SK-N-SH treated with all-trans-retinoic acid at 6 μM for 48 hours (cell line): ENCODE measurements at regions not wholly inside any gene's neighbourhood (a gene's known extent, or its start where the extent isn't known, plus 50 kb on each side); places are given as distances from the start of the nearest gene placed in this dataset.
A peak's percentile ranks its signal among the peaks of the same experiment; 100 is the strongest.

Experiments used
- ATAC-seq: fragments of 200-7000 bp; cut with Tn5 transposase; 3 replicates; pipeline ENCODE4 v1.9.1; 2020; ENCODE audit warnings: mild to moderate bottlenecking, moderate library complexity
- BACH2 ChIP-seq: fragments of 250-450 bp; sonication (Bioruptor Pico); IDR thresholded peaks from 2 replicates; pipeline ENCODE4 v1.9.0; 2021; ENCODE audit warnings: mild to moderate bottlenecking, borderline replicate concordance
- CSDC2 ChIP-seq: fragments of 250-450 bp; sonication (Bioruptor Pico); IDR thresholded peaks from 2 replicates; pipeline ENCODE4 v1.5.0; 2020; ENCODE audit warnings: mild to moderate bottlenecking, moderate library complexity
- ESRRG ChIP-seq: fragments of 250-450 bp; sonication (Bioruptor Pico); IDR thresholded peaks from 2 replicates; pipeline ENCODE4 v1.6.1; 2021; ENCODE audit warnings: mild to moderate bottlenecking
- GLIS3 ChIP-seq: fragments of 250-450 bp; sonication (Bioruptor Pico); IDR thresholded peaks from 2 replicates; pipeline ENCODE4 v1.5.0; 2020; ENCODE audit warnings: mild to moderate bottlenecking, moderate library complexity
- ISL1 ChIP-seq: fragments of 250-450 bp; sonication (Bioruptor Pico); IDR thresholded peaks from 2 replicates; pipeline ENCODE4 v2.1.2; 2022; ENCODE audit warnings: mild to moderate bottlenecking, moderate library complexity
- OSR1 ChIP-seq: fragments of 250-450 bp; sonication (Bioruptor Pico); IDR thresholded peaks from 2 replicates; pipeline ENCODE4 v1.8.0; 2022; ENCODE audit warnings: moderate library complexity, mild to moderate bottlenecking, inconsistent platforms
- PPARA ChIP-seq: fragments of 250-450 bp; sonication (Bioruptor Pico); IDR thresholded peaks from 2 replicates; pipeline ENCODE4 v1.5.0; 2020; ENCODE audit warnings: mild to moderate bottlenecking, borderline replicate concordance
- RARB ChIP-seq: fragments of 250-450 bp; sonication (Bioruptor Pico); IDR thresholded peaks from 2 replicates; pipeline ENCODE4 v1.8.0; 2021; ENCODE audit warnings: mild to moderate bottlenecking, moderate library complexity
- TCF4 ChIP-seq: fragments of 250-450 bp; sonication (Bioruptor Pico); IDR thresholded peaks from 2 replicates; pipeline ENCODE4 v1.8.0; 2021; ENCODE audit warnings: mild to moderate bottlenecking, moderate library complexity, borderline replicate concordance
- TOX ChIP-seq: fragments of 250-450 bp; sonication (Bioruptor Pico); IDR thresholded peaks from 2 replicates; pipeline ENCODE4 v1.8.0; 2021; ENCODE audit warnings: mild to moderate bottlenecking, moderate library complexity, borderline replicate concordance
- ZC3H10 ChIP-seq: fragments of 250-450 bp; sonication (Bioruptor Pico); IDR thresholded peaks from 2 replicates; pipeline ENCODE4 v1.5.1; 2021; ENCODE audit warnings: mild to moderate bottlenecking, moderate library complexity
- ZFP3 ChIP-seq: fragments of 250-450 bp; sonication (Bioruptor Pico); IDR thresholded peaks from 2 replicates; pipeline ENCODE4 v1.5.0; 2020; ENCODE audit warnings: mild to moderate bottlenecking, moderate library complexity
- ZFP30 ChIP-seq: fragments of 450-650 bp; formaldehyde crosslinking; IDR thresholded peaks from 2 replicates; pipeline ENCODE4 v1.5.0; 2022; ENCODE audit warnings: mild to moderate bottlenecking, moderate library complexity
- ZNF565 ChIP-seq: fragments of 450-650 bp; formaldehyde crosslinking; conservative IDR thresholded peaks from 2 replicates; pipeline ENCODE4 v1.5.0; 2020; ENCODE audit warnings: low read depth, mild to moderate bottlenecking, moderate library complexity
- ZNF70 ChIP-seq: fragments of 450-650 bp; formaldehyde crosslinking; IDR thresholded peaks from 2 replicates; pipeline ENCODE4 v1.5.0; 2020; ENCODE audit warnings: mild to moderate bottlenecking, moderate library complexity
- ZNF8 ChIP-seq: fragments of 450-650 bp; formaldehyde crosslinking; IDR thresholded peaks from 2 replicates; pipeline ENCODE4 v1.5.0; 2020; ENCODE audit warnings: mild to moderate bottlenecking, moderate library complexity
- TF ChIP-seq, protein P1 (sequence below): fragments of 250-450 bp; sonication (Bioruptor Pico); IDR thresholded peaks from 2 replicates; pipeline ENCODE4 v1.5.1; 2020; ENCODE audit warnings: low read depth, mild to moderate bottlenecking, moderate library complexity
- TF ChIP-seq, protein P2 (sequence below): fragments of 250-450 bp; sonication (Bioruptor Pico); IDR thresholded peaks from 2 replicates; pipeline ENCODE4 v1.5.0; 2020; ENCODE audit warnings: mild to moderate bottlenecking, moderate library complexity
- TF ChIP-seq, protein P3 (sequence below): fragments of 250-450 bp; sonication (Bioruptor Pico); IDR thresholded peaks from 2 replicates; pipeline ENCODE4 v1.8.0; 2020; ENCODE audit warnings: mild to moderate bottlenecking, moderate library complexity, borderline replicate concordance
- TF ChIP-seq, protein P4 (sequence below): fragments of 250-450 bp; sonication (Bioruptor Pico); IDR thresholded peaks from 2 replicates; pipeline ENCODE4 v1.8.0; 2021; ENCODE audit warnings: low read depth, mild to moderate bottlenecking, moderate library complexity, borderline replicate concordance

GRCh38 chr2:217650229-217650628 is 352.6 kb downstream of the TNS1 start:
- TF ChIP-seq OSR1 (CRISPR knock-in tag) (no peak), PPARA (CRISPR knock-in tag) (no peak), ZFP30 (CRISPR knock-in tag) (no peak), ZNF8 (CRISPR knock-in tag) (no peak), TCF4 (CRISPR knock-in tag) (no peak), BACH2 (CRISPR knock-in tag) (no peak), ESRRG (CRISPR knock-in tag) (no peak), GLIS3 (CRISPR knock-in tag) (no peak), TOX (CRISPR knock-in tag) (no peak), CSDC2 (no peak), ZC3H10 (CRISPR knock-in tag) (no peak), ZNF565 (CRISPR knock-in tag) (no peak), ZNF70 (CRISPR knock-in tag) (no peak)
- TF ChIP-seq, protein P1, sequence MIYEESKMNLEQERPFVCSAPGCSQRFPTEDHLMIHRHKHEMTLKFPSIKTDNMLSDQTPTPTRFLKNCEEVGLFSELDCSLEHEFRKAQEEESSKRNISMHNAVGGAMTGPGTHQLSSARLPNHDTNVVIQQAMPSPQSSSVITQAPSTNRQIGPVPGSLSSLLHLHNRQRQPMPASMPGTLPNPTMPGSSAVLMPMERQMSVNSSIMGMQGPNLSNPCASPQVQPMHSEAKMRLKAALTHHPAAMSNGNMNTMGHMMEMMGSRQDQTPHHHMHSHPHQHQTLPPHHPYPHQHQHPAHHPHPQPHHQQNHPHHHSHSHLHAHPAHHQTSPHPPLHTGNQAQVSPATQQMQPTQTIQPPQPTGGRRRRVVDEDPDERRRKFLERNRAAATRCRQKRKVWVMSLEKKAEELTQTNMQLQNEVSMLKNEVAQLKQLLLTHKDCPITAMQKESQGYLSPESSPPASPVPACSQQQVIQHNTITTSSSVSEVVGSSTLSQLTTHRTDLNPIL (CRISPR knock-in tag) = no peak
- peak; percentile 35; the same call in 2 of the 3 replicates for ATAC-seq

- no peak for ATAC-seq
- TF ChIP-seq ZNF565 (CRISPR knock-in tag) = no peak
- TF ChIP-seq ZNF70 (CRISPR knock-in tag) = no peak
- TF ChIP-seq OSR1 (CRISPR knock-in tag) = no peak
- no peak for TF ChIP-seq TOX (CRISPR knock-in tag)
- TF ChIP-seq, protein P2, sequence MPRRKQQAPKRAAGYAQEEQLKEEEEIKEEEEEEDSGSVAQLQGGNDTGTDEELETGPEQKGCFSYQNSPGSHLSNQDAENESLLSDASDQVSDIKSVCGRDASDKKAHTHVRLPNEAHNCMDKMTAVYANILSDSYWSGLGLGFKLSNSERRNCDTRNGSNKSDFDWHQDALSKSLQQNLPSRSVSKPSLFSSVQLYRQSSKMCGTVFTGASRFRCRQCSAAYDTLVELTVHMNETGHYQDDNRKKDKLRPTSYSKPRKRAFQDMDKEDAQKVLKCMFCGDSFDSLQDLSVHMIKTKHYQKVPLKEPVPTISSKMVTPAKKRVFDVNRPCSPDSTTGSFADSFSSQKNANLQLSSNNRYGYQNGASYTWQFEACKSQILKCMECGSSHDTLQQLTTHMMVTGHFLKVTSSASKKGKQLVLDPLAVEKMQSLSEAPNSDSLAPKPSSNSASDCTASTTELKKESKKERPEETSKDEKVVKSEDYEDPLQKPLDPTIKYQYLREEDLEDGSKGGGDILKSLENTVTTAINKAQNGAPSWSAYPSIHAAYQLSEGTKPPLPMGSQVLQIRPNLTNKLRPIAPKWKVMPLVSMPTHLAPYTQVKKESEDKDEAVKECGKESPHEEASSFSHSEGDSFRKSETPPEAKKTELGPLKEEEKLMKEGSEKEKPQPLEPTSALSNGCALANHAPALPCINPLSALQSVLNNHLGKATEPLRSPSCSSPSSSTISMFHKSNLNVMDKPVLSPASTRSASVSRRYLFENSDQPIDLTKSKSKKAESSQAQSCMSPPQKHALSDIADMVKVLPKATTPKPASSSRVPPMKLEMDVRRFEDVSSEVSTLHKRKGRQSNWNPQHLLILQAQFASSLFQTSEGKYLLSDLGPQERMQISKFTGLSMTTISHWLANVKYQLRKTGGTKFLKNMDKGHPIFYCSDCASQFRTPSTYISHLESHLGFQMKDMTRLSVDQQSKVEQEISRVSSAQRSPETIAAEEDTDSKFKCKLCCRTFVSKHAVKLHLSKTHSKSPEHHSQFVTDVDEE (CRISPR knock-in tag) = no peak
- TF ChIP-seq GLIS3 (CRISPR knock-in tag) = no peak
- TF ChIP-seq, all 23 proteins: peak for 0
Measured at GRCh38 chr2:217647925-217648324, 354.9 kb downstream of the TNS1 start.

- no peak for TF ChIP-seq ZNF8 (CRISPR knock-in tag)
- TF ChIP-seq ZFP3 (CRISPR knock-in tag) = no peak
- TF ChIP-seq, protein P1 (CRISPR knock-in tag) = no peak
- no peak for TF ChIP-seq TOX (CRISPR knock-in tag)
- no peak for TF ChIP-seq RARB (CRISPR knock-in tag)
- TF ChIP-seq, protein P3, sequence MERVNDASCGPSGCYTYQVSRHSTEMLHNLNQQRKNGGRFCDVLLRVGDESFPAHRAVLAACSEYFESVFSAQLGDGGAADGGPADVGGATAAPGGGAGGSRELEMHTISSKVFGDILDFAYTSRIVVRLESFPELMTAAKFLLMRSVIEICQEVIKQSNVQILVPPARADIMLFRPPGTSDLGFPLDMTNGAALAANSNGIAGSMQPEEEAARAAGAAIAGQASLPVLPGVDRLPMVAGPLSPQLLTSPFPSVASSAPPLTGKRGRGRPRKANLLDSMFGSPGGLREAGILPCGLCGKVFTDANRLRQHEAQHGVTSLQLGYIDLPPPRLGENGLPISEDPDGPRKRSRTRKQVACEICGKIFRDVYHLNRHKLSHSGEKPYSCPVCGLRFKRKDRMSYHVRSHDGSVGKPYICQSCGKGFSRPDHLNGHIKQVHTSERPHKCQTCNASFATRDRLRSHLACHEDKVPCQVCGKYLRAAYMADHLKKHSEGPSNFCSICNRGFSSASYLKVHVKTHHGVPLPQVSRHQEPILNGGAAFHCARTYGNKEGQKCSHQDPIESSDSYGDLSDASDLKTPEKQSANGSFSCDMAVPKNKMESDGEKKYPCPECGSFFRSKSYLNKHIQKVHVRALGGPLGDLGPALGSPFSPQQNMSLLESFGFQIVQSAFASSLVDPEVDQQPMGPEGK (CRISPR knock-in tag) = no peak
- no peak for TF ChIP-seq ESRRG (CRISPR knock-in tag)
- TF ChIP-seq TCF4 (CRISPR knock-in tag) = no peak
- TF ChIP-seq, protein P2 (CRISPR knock-in tag) = no peak
- no peak for TF ChIP-seq PPARA (CRISPR knock-in tag)
- TF ChIP-seq GLIS3 (CRISPR knock-in tag) = no peak
- no peak for TF ChIP-seq OSR1 (CRISPR knock-in tag)
- TF ChIP-seq, protein P4, sequence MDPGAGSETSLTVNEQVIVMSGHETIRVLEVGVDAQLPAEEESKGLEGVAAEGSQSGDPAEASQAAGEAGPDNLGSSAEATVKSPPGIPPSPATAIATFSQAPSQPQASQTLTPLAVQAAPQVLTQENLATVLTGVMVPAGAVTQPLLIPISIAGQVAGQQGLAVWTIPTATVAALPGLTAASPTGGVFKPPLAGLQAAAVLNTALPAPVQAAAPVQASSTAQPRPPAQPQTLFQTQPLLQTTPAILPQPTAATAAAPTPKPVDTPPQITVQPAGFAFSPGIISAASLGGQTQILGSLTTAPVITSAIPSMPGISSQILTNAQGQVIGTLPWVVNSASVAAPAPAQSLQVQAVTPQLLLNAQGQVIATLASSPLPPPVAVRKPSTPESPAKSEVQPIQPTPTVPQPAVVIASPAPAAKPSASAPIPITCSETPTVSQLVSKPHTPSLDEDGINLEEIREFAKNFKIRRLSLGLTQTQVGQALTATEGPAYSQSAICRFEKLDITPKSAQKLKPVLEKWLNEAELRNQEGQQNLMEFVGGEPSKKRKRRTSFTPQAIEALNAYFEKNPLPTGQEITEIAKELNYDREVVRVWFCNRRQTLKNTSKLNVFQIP (CRISPR knock-in tag) = no peak
- TF ChIP-seq ZC3H10 (CRISPR knock-in tag) = no peak
- TF ChIP-seq BACH2 (CRISPR knock-in tag) = no peak
- no peak for TF ChIP-seq ISL1 (CRISPR knock-in tag)
- ATAC-seq = no peak
Measured at GRCh38 chr2:217647226-217647625, 355.6 kb downstream of the TNS1 start.
